HG02943 (cell line): ENCODE measurements at regions not wholly inside any gene's neighbourhood (a gene's known extent, or its start where the extent isn't known, plus 50 kb on each side); places are given as distances from the start of the nearest gene placed in this dataset.
"Not testable (repeated sequence)": the region's sequence is repeated elsewhere in the genome, so short reads cannot be mapped to it uniquely, and the experiment has no call there.

ENCODE experiments used
- ATAC-seq: cut with Tn5 transposase; IDR thresholded peaks from one replicate; pipeline ENCODE4 v1.9.1; 2021; ENCODE audit warnings: mild to moderate bottlenecking, low read depth, moderate library complexity; ENCODE audit not compliant: unreplicated experiment

GRCh38 chr3:137294139-137294538, 336.4 kb downstream of the IL20RB start:
- no peak for ATAC-seq

- ATAC-seq: no peak
These were observed 337.1 kb downstream of the IL20RB start for GRCh38 chr3:137294839-137295238.

GRCh38 chr3:137295336-137295735, 337.6 kb downstream of the IL20RB start:
- no peak for ATAC-seq

- no peak for ATAC-seq
These were observed 338.3 kb downstream of the IL20RB start for GRCh38 chr3:137296116-137296515.

- ATAC-seq: no peak
These were observed 340.0 kb downstream of the IL20RB start for GRCh38 chr3:137297770-137298169.

- no peak for ATAC-seq
These were observed 342.9 kb downstream of the IL20RB start for GRCh38 chr3:137300703-137301102.

- ATAC-seq: no peak
These were observed 346.7 kb downstream of the IL20RB start for GRCh38 chr3:137304313-137305056.

- ATAC-seq: no peak
These were observed 366.3 kb downstream of the IL20RB start for GRCh38 chr3:137324114-137324513.

- ATAC-seq: no peak
These were observed 367.4 kb downstream of the IL20RB start for GRCh38 chr3:137325170-137325569.

- ATAC-seq: no peak
These were observed 368.2 kb downstream of the IL20RB start for GRCh38 chr3:137325934-137326333.

GRCh38 chr3:137329594-137329993, 371.8 kb downstream of the IL20RB start:
- ATAC-seq: no peak

GRCh38 chr3:137330246-137330645, 372.5 kb downstream of the IL20RB start:
- ATAC-seq: no peak

- ATAC-seq: no peak
These were observed 374.5 kb downstream of the IL20RB start for GRCh38 chr3:137332297-137332696.

GRCh38 chr3:137335478-137335877, 377.7 kb downstream of the IL20RB start:
- ATAC-seq: no peak

GRCh38 chr3:137338400-137338799, 380.6 kb downstream of the IL20RB start:
- ATAC-seq: not testable (repeated sequence)

- no peak for ATAC-seq
These were observed 385.5 kb downstream of the IL20RB start for GRCh38 chr3:137343283-137343682.

- ATAC-seq: no peak
These were observed 389.3 kb downstream of the IL20RB start for GRCh38 chr3:137347132-137347531.

- ATAC-seq: peak; percentile 51
These were observed 390.1 kb downstream of the IL20RB start for GRCh38 chr3:137347817-137348368.

- no peak for ATAC-seq
These were observed 391.2 kb downstream of the IL20RB start for GRCh38 chr3:137348936-137349335.

- no peak for ATAC-seq
These were observed 392.0 kb downstream of the IL20RB start for GRCh38 chr3:137349557-137350348.

GRCh38 chr3:137360531-137361201, 402.9 kb downstream of the IL20RB start:
- ATAC-seq: no peak
